Trophoblast cell (in vitro differentiated cells and primary cell): ENCODE measurements at regions not wholly inside any gene's neighbourhood (a gene's known extent, or its start where the extent isn't known, plus 50 kb on each side); places are given as distances from the start of the nearest gene placed in this dataset.

Source experiments
- DNase-seq, 2 donors: peaks; one replicate each; pipeline ENCODE4 v3.0.0-alpha.2; 2016
- H2AFZ ChIP-seq: 2 replicates; pipeline ENCODE4 v1.6.1; 2013; ENCODE audit warnings: low read length, moderate library complexity, mild to moderate bottlenecking; ENCODE audit not compliant: insufficient read depth, poor library complexity
- H2AK5ac ChIP-seq: 2 replicates; pipeline ENCODE4 v1.6.1; 2013; ENCODE audit warnings: mild to moderate bottlenecking, low read length
- H2BK120ac ChIP-seq: 2 replicates; pipeline ENCODE4 v1.6.1; 2013; ENCODE audit warnings: low read length, mild to moderate bottlenecking, moderate library complexity; ENCODE audit not compliant: insufficient read depth, poor library complexity
- H2BK12ac ChIP-seq: 2 replicates; pipeline ENCODE4 v1.6.1; 2013; ENCODE audit warnings: mild to moderate bottlenecking, low read length, moderate library complexity
- H2BK5ac ChIP-seq: 2 replicates; pipeline ENCODE4 v1.6.1; 2013; ENCODE audit warnings: low read length, low read depth, moderate library complexity, mild to moderate bottlenecking; ENCODE audit not compliant: poor library complexity
- H3K14ac ChIP-seq: 2 replicates; pipeline ENCODE4 v1.6.1; 2013; ENCODE audit warnings: mild to moderate bottlenecking, low read length
- H3K18ac ChIP-seq: 2 replicates; pipeline ENCODE4 v1.6.1; 2013; ENCODE audit warnings: mild to moderate bottlenecking, low read length
- H3K23ac ChIP-seq: 2 replicates; pipeline ENCODE4 v1.6.1; 2013; ENCODE audit warnings: low read length
- H3K27ac ChIP-seq: 2 replicates; pipeline ENCODE4 v1.5.1; 2013; ENCODE audit warnings: low read depth, mild to moderate bottlenecking, inconsistent platforms, low read length, moderate library complexity
- H3K27me3 ChIP-seq: 2 replicates; pipeline ENCODE4 v1.6.1; 2013; ENCODE audit warnings: inconsistent platforms, mild to moderate bottlenecking, low read length, moderate library complexity; ENCODE audit not compliant: insufficient read depth
- H3K36me3 ChIP-seq, 2 experiments: 1 replicate in 1 of 2; 2 replicates in 1 of 2; pipeline ENCODE4 v1.6.1; 2013; ENCODE audit warnings: low read length in 2 of 2, mild to moderate bottlenecking in 2 of 2, moderate library complexity in 1 of 2; ENCODE audit not compliant: insufficient read depth in 2 of 2, control insufficient read depth in 1 of 2
- H3K4ac ChIP-seq: 2 replicates; pipeline ENCODE4 v1.6.1; 2013; ENCODE audit warnings: low read depth, mild to moderate bottlenecking, low read length, moderate library complexity
- H3K4me1 ChIP-seq, 2 experiments: 1 replicate in 1 of 2; 2 replicates in 1 of 2; pipeline ENCODE4 v1.6.1; 2013; ENCODE audit warnings: low read length in 2 of 2, mild to moderate bottlenecking in 2 of 2, moderate library complexity in 1 of 2; ENCODE audit not compliant: insufficient read depth in 2 of 2, control insufficient read depth in 1 of 2
- H3K4me2 ChIP-seq: 2 replicates; pipeline ENCODE4 v1.6.1; 2013; ENCODE audit warnings: inconsistent platforms, mild to moderate bottlenecking, low read length, moderate library complexity
- H3K4me3 ChIP-seq: 2 replicates; pipeline ENCODE4 v1.5.1; 2013; ENCODE audit warnings: mild to moderate bottlenecking, low read depth, low read length, inconsistent platforms
- H3K79me1 ChIP-seq: one replicate; pipeline ENCODE4 v1.6.1; 2013; ENCODE audit warnings: low read length
- H3K79me2 ChIP-seq: 2 replicates; pipeline ENCODE4 v1.6.1; 2013; ENCODE audit warnings: low read length, mild to moderate bottlenecking; ENCODE audit not compliant: control insufficient read depth, insufficient read depth, poor library complexity
- H3K9ac ChIP-seq: 2 replicates; pipeline ENCODE4 v1.6.1; 2013; ENCODE audit warnings: mild to moderate bottlenecking, low read length
- H3K9me3 ChIP-seq: 2 replicates; pipeline ENCODE4 v1.6.1; 2013; ENCODE audit warnings: low read depth, mild to moderate bottlenecking, control low read depth, inconsistent platforms, low read length; ENCODE audit not compliant: insufficient read depth
- H4K12ac ChIP-seq: 2 replicates; pipeline ENCODE4 v1.6.1; 2013; ENCODE audit warnings: low read depth, mild to moderate bottlenecking, low read length, moderate library complexity
- H4K8ac ChIP-seq: 2 replicates; pipeline ENCODE4 v1.6.1; 2013; ENCODE audit warnings: low read depth, mild to moderate bottlenecking, low read length, moderate library complexity
- H4K91ac ChIP-seq: one replicate; pipeline ENCODE4 v1.6.1; 2013; ENCODE audit warnings: low read depth, mild to moderate bottlenecking, low read length, moderate library complexity
- whole genome bisulfite sequencing: extraction: QIAGEN DNeasy Blood & Tissue Kit; methylation state at CpG from one replicate; pipeline ENCODE4 v1.1.7; 2013; ENCODE audit warnings: missing lambda C conversion rate; ENCODE audit not compliant: insufficient read length, insufficient coverage; ENCODE audit errors: extremely low coverage; 5-methylcytosine and 5-hydroxymethylcytosine counted together

DNA sequence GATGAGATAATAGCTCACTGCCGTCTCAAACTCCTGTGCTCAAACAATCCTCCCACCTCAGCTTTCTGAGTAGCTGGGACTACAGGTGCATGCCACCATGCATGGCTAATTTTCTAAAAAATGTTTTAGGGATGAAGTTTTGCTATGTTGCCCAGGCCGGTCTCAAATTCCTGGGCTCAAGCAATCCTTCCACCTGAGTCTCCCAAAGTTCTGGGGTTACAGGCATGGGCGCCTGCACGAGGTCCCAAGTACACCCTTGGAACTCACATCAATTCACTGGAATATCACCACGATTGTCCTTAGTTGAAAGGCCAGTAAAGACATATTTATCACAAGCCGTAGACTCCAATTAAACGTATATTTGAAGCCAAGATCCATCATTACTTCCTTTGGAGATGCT, 184.6 kb downstream of the IRX1 start:
- Histone ChIP-seq H3K18ac (no peak overlapping the region), H3K36me3 (no peaks in the 10 kb centered on the region), H2BK5ac (no peak overlapping the region), H3K27ac (no peak overlapping the region), H2BK120ac (no peak overlapping the region), H3K4ac (no peak overlapping the region), H3K9me3 (peaks cover 5% of the 10 kb centered on the region), H3K4me1 (no peaks in the 10 kb centered on the region), H3K4me2 (no peak overlapping the region), H2BK12ac (no peak overlapping the region), H3K23ac (no peak overlapping the region), H3K14ac (no peak overlapping the region), H4K91ac (no peak overlapping the region), H2AK5ac (no peak overlapping the region), H3K79me1 (no peaks in the 10 kb centered on the region), H3K27me3 (no peaks in the 10 kb centered on the region), H3K9ac (no peak overlapping the region), H4K12ac (no peak overlapping the region), H4K8ac (no peak overlapping the region), H3K79me2 (no peaks in the 10 kb centered on the region), H2AFZ (no peak overlapping the region), H3K4me3 (no peak overlapping the region)
- no CpG with 5 or more reads among the region's 7 CpGs for WGBS
- no peak for DNase-seq

DNA sequence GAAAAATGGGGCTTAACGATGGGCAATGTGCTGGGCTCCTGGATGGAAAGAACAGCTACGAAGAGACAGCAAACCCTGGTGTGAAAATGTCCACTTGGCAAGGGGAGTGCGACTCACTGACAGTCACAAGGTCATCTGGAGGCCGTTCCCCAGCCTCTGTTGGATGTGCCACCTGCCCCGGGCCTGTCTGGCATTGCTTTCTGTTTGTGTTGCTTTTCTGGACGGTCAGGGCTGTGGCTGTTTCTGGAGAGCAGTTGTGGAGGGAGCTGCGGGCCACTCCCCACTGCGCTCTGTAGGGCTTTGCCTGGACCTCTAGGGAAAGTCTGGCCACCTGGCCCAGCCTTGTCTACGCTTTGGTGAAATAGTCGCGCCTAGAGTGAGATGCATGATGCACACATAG, 185.3 kb downstream of the IRX1 start:
- Histone ChIP-seq H3K4me2 (no peak overlapping the region), H3K79me1 (no peaks in the 10 kb centered on the region), H2BK5ac (no peak overlapping the region), H2BK120ac (no peak overlapping the region), H3K23ac (no peak overlapping the region), H3K4me1 (no peaks in the 10 kb centered on the region), H3K27ac (no peak overlapping the region), H2AK5ac (no peak overlapping the region), H4K91ac (no peak overlapping the region), H3K9ac (no peak overlapping the region), H4K8ac (no peak overlapping the region), H3K4me3 (no peak overlapping the region), H3K27me3 (no peaks in the 10 kb centered on the region), H3K36me3 (no peaks in the 10 kb centered on the region), H3K4ac (no peak overlapping the region), H2BK12ac (no peak overlapping the region), H3K18ac (no peak overlapping the region), H3K79me2 (no peaks in the 10 kb centered on the region), H3K14ac (no peak overlapping the region), H3K9me3 (peaks cover 5% of the 10 kb centered on the region), H2AFZ (no peak overlapping the region), H4K12ac (no peak overlapping the region)
- no CpG with 5 or more reads among the region's 11 CpGs for WGBS
- no peak for DNase-seq

GRCh38 chr5:3784854-3785253, 189.2 kb downstream of the IRX1 start:
- H2BK120ac ChIP-seq = no peak overlapping the region

GRCh38 chr5:3786165-3786564, 190.5 kb downstream of the IRX1 start:
- no peak overlapping the region for H4K91ac ChIP-seq
- H3K4me3 ChIP-seq = no peak overlapping the region

More at GRCh38 chr5:3784854-3785253, 189.2 kb downstream of the IRX1 start:
- H3K4me1 ChIP-seq = no peaks in the 10 kb centered on the region
- no peaks in the 10 kb centered on the region for H3K36me3 ChIP-seq
- H3K4me3 ChIP-seq = no peak overlapping the region
- no peak overlapping the region for H2AK5ac ChIP-seq
- no peak overlapping the region for H2BK5ac ChIP-seq
- no peak overlapping the region for H2BK12ac ChIP-seq
- H3K23ac ChIP-seq = no peak overlapping the region
- no peak overlapping the region for H3K9ac ChIP-seq
- H3K4ac ChIP-seq = no peak overlapping the region
- WGBS = no CpG with 5 or more reads among the region's 2 CpGs
- no peak overlapping the region for H4K91ac ChIP-seq
- no peak overlapping the region for H3K14ac ChIP-seq
- H3K79me2 ChIP-seq = no peaks in the 10 kb centered on the region
- H3K79me1 ChIP-seq = no peaks in the 10 kb centered on the region
- no peak overlapping the region for H4K12ac ChIP-seq
- H3K27me3 ChIP-seq = no peaks in the 10 kb centered on the region
- H3K18ac ChIP-seq = no peak overlapping the region
- H3K27ac ChIP-seq = no peak overlapping the region
- no peak overlapping the region for H2AFZ ChIP-seq
- H3K4me2 ChIP-seq = no peak overlapping the region
- H3K9me3 ChIP-seq = peaks cover 5% of the 10 kb centered on the region
- DNase-seq = no peak
- no peak overlapping the region for H4K8ac ChIP-seq

More at GRCh38 chr5:3786165-3786564, 190.5 kb downstream of the IRX1 start:
- Histone ChIP-seq H3K27ac (no peak overlapping the region), H2BK120ac (no peak overlapping the region), H3K4me1 (no peaks in the 10 kb centered on the region), H3K9me3 (peaks cover 5% of the 10 kb centered on the region), H3K4ac (no peak overlapping the region), H3K18ac (no peak overlapping the region), H3K14ac (no peak overlapping the region), H3K9ac (no peak overlapping the region), H4K8ac (no peak overlapping the region), H2AFZ (no peak overlapping the region), H2BK5ac (no peak overlapping the region), H3K4me2 (no peak overlapping the region), H2BK12ac (no peak overlapping the region), H4K12ac (no peak overlapping the region), H3K27me3 (no peaks in the 10 kb centered on the region), H2AK5ac (no peak overlapping the region), H3K79me1 (no peaks in the 10 kb centered on the region), H3K36me3 (no peaks in the 10 kb centered on the region), H3K23ac (no peak overlapping the region), H3K79me2 (no peaks in the 10 kb centered on the region)
- no peak for DNase-seq
- no CpG with 5 or more reads among the region's 2 CpGs for WGBS
